Lower leg skin (tissue), 3 donors: ENCODE measurements at regions not wholly inside any gene's neighbourhood (a gene's known extent, or its start where the extent isn't known, plus 50 kb on each side); places are given as distances from the start of the nearest gene placed in this dataset.

Experiments
- POLR2A ChIP-seq, 2 donors: fragments of 450-650 bp; IDR thresholded peaks; one replicate each; pipeline ENCODE4 v1.6.1; 2016 to 2017; ENCODE audit warnings: antibody characterized with exemption in 2 of 2, mild to moderate bottlenecking in 1 of 2, moderate library complexity in 1 of 2
- TF ChIP-seq, protein P1 (sequence below), 3 donors: fragments of 450-650 bp; IDR thresholded peaks; one replicate each; pipeline ENCODE4 v1.5.1; 2016; ENCODE audit warnings: antibody characterized with exemption in 3 of 3, mild to moderate bottlenecking in 3 of 3, moderate library complexity in 2 of 3

DNA sequence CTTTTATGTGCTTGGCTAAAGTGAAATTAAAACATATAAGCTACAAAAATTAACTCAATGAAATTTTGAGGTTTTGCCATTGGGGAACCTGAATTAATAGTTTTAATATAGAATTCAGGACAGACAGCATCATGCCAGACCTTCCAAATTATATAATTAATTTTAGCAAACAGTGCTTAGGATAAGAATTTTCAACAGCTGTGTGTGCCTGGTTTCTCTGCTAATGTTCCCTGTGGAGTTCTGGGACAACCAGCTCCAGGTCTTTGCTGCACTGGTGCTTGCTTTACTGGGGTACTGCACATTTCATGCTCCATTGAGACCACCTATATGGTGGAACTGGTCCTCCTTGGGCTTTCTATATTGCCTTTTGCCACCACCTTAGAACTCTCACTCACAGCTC lies 199.5 kb downstream of the NDFIP2 start:
- TF ChIP-seq, protein P1, sequence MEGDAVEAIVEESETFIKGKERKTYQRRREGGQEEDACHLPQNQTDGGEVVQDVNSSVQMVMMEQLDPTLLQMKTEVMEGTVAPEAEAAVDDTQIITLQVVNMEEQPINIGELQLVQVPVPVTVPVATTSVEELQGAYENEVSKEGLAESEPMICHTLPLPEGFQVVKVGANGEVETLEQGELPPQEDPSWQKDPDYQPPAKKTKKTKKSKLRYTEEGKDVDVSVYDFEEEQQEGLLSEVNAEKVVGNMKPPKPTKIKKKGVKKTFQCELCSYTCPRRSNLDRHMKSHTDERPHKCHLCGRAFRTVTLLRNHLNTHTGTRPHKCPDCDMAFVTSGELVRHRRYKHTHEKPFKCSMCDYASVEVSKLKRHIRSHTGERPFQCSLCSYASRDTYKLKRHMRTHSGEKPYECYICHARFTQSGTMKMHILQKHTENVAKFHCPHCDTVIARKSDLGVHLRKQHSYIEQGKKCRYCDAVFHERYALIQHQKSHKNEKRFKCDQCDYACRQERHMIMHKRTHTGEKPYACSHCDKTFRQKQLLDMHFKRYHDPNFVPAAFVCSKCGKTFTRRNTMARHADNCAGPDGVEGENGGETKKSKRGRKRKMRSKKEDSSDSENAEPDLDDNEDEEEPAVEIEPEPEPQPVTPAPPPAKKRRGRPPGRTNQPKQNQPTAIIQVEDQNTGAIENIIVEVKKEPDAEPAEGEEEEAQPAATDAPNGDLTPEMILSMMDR (IDR thresholded peaks at IDR 0.05): no peak
- no peak for TF ChIP-seq POLR2A (IDR thresholded peaks at IDR 0.05)
